ENCODE measurements at regions not wholly inside any gene's neighbourhood (a gene's known extent, or its start where the extent isn't known, plus 50 kb on each side); places are given as distances from the start of the nearest gene placed in this dataset.

GRCh38 chr2:471560-471959 is 183.7 kb upstream of the ALKAL2 start:
- no peak for DNase-seq

- DNase-seq: no peak
These were observed 181.6 kb upstream of the ALKAL2 start for GRCh38 chr2:469514-469913.

- no peak for DNase-seq
These were observed 180.9 kb upstream of the ALKAL2 start for GRCh38 chr2:468648-469336.

DNA sequence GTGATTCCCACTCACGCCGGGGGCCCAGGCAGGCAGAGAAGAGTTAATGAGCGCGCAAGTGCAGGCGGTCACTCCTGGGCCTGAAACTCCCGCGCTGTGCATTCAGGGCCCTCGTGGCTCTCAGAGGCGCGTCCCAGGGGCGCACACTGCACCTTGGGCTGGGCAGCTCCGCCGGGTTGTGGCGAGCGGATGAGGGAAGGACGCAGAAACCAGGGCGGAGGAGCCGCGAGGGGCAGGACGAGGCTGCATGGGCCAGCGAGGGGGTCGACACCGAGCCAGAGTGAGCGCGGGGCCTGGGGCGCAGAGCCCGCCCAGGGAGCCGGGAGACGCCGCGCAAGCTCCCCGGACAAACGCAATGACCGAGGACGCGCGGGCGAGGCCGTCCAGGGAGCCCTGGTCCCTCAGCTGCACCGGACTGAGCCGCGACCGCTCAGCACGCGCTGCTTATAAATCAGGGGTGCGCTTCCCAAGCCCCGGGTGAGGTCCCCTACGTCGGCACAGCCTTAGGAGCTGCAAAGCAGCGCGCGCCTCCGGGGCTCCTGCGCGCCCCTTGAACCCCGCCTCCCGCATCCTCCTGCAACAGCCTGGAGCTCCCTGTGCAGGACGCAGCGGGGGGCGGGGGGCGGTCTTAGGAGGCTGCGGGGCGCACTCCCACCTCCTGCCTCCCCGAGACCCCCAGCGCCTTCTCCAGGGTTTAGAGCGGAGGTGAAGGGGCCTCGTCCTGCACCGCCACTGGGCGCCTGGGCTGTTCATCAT is 180.2 kb upstream of the ALKAL2 start:
- no peak for DNase-seq

GRCh38 chr2:467543-467891 is 179.6 kb upstream of the ALKAL2 start:
- no peak for DNase-seq

GRCh38 chr2:467101-467500 is 179.2 kb upstream of the ALKAL2 start:
- no peak for DNase-seq

GRCh38 chr2:464562-465309 is 176.8 kb upstream of the ALKAL2 start:
- no peak for DNase-seq

- DNase-seq: peak; percentile 36
These were observed 173.0 kb upstream of the ALKAL2 start for GRCh38 chr2:460861-461260.

- DNase-seq: no peak
These were observed 172.0 kb upstream of the ALKAL2 start for GRCh38 chr2:459931-460330.

DNA sequence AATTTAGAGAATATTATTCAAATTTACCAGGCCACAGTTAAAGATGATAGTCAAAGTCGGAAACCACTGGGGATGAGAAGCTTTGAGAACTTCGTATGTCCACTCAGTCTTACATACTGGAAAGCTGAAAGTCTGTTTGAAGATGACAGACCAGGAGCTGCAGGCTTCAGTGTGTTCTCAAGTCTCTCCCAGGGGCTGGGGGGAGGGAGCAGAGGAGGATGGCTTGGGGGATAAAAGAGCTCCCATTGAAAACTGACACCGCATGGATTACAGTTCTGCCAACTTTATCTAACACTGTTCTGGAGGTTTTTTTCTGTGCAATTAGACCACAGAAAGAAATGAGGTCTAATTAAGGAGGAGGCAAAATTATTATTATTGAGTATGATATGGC is 170.5 kb upstream of the ALKAL2 start:
- DNase-seq: no peak

DNA sequence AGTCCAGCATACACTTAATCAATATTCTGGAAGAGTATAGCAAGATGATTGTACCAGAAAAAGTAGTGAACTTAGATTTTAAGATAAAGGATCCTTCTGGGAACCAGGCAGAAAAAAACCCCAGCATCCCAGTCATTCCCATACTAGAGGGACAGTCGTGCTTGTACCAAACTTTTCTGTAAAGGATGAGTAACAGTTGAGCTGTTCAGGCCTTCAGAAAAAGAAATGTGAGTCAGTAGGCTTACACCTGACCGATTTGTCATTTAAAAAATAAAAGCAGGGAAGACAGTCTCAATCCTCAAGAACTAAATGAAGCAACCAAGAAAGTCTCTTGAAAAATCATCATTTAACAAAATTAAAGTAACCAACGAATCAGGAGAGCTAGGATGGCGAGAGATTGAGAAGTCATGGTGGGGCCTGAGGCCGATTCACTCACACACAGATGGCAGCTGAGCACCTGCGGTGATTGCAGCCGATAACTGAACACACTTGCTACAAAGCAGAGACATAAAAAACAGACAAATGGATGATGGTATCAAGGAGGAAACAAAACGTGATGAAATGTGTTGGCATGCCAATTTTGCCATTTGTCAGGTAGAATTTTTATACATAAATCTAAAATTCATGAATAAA is 170.0 kb upstream of the ALKAL2 start:
- no peak for DNase-seq

DNA sequence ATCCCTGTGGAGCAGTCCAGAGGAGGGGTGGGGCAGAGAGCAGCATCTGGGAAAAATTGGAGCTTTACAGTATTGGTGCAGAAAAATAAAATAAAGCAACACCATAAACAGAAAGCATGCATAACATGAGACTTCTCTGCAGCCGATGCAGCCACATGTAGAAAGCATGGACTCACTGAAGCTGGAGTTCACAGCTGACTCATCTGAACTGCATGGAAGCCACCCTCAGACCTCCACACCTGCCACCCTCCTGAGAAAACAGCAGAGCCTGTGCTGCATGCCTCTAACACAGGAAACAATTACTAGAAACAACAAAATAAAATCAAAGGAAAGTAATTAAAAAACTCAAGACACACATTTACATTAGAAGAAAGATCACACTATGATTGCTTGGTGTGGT is 169.4 kb upstream of the ALKAL2 start:
- no peak for DNase-seq

- DNase-seq: no peak
These were observed 168.0 kb upstream of the ALKAL2 start for GRCh38 chr2:455913-456312.

GRCh38 chr2:455015-455705 is 167.3 kb upstream of the ALKAL2 start:
- no peak for DNase-seq

GRCh38 chr2:453132-453531 is 165.2 kb upstream of the ALKAL2 start:
- no peak for DNase-seq

GRCh38 chr2:451495-451894 is 163.6 kb upstream of the ALKAL2 start:
- DNase-seq: no peak

DNA sequence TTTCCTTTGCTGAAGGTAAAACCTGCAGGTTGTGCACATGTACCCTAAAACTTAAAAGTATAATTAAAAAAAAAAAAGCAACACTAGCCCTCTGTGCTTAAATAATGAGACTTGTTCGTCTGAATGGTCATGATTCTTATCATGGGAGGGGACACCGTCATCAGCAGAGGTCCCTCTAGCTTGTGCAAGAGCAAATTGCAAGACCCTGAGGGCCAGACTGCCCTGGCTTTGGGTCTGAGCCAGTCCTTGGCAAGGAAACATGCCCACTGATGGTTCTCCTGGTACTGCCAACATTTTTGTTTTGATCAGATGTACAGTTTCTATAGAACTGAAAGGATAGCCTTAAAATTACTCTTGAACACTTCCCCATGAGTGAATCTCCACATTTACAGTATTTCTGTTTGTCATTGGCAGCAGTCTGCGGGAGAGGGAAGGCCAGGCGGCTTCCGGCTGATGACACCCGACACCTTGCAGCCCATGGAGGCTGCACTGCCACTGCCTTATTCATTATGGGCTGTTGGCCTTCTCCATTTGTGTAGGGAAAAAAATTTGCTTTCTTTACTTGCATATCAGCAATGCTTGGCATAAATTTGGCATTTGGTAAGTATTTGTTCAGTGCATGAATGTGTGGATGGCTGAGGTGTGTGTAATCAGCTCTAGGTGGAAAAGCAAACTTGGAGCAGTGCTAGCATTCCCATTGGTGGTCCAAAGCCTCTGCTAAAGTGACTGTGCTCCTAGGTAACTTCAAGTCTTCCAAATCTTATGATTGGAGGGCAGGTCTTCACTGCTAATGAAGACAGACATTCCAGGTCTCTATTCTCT is 161.6 kb upstream of the ALKAL2 start:
- no peak for DNase-seq

- DNase-seq: no peak
These were observed 160.2 kb upstream of the ALKAL2 start for GRCh38 chr2:447902-448665.

GRCh38 chr2:446963-447530 is 159.2 kb upstream of the ALKAL2 start:
- no peak for DNase-seq

DNA sequence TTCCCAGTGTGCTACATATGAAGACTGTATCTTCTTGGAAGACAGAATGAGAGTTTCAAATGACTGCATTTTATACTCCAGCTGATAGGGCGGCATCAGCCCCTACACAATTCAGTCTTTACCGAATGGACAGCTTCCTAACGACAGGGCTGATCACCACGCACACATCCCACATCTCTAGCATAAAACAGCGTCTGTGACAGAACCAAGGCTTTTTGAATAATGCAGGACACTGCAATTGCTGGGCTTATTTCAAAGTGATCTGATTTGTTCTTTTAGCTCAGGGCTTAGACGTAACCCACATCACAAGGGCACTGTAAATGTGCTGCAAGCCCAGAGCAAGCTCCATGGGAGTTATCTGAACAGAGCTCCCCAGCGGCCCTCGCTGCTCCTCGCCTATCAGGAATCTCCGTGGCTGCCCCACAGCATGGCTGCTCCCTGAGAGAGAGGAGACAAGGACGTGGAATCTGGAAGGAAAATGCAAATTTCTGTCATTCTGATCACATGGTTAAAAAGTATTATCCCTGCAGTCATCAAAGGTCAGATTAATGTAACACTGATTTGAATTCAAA is 158.5 kb upstream of the ALKAL2 start:
- no peak for DNase-seq

DNA sequence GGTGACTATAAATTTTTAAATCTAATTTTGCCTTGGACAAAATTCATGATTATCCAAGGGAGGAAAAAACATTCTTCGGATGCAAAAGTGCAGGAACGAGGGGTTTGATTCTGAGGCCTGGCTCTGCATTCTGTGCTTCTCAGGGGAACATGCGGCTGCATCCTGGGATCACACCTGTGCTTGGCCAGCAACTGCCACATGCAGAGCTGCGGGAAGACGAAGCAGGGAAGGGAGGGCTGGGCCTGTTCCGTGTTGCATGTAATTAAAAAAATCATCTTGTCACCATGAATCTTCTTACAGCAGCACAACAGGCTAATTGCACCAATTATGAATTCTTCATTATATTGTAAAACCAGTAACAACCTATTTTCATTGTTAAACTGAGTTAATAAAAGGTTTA is 158.0 kb upstream of the ALKAL2 start:
- DNase-seq: no peak

All from activated CD8-positive, alpha-beta memory T cell treated with anti-CD3 and anti-CD28 coated beads, Interleukin-2, amount 50 U/mL, for 4 hours (primary cell).